MM.1S (cell line): ENCODE measurements at regions not wholly inside any gene's neighbourhood (a gene's known extent, or its start where the extent isn't known, plus 50 kb on each side); places are given as distances from the start of the nearest gene placed in this dataset.

ENCODE experiments used
- CTCF ChIP-seq: fragments of 300-600 bp; sonication (generic); IDR thresholded peaks from 2 replicates; pipeline ENCODE4 v1.5.1; 2016; ENCODE audit warnings: antibody characterized with exemption, low read length, mixed read lengths
- EZH2 ChIP-seq: fragments of 300-600 bp; sonication (generic); optimal IDR thresholded peaks from 2 replicates; pipeline ENCODE3; 2017; ENCODE audit warnings: low read depth, mild to moderate bottlenecking, antibody characterized with exemption, low read length, mixed read lengths

- TF ChIP-seq CTCF (no peak), EZH2 (no peak)
Observed at GRCh38 chr2:164114937-164115336, 379.1 kb upstream of the FIGN start.
